VCaP (cell line): ENCODE measurements at regions not wholly inside any gene's neighbourhood (a gene's known extent, or its start where the extent isn't known, plus 50 kb on each side); places are given as distances from the start of the nearest gene placed in this dataset.
"Not testable (repeated sequence)": the region's sequence is repeated elsewhere in the genome, so short reads cannot be mapped to it uniquely, and the experiment has no call there.

Experiments
- H3K27ac ChIP-seq: fragments of 450-650 bp; 2 replicates; pipeline ENCODE4 v1.5.1; 2017
- TF ChIP-seq, protein P1 (sequence below): fragments of 450-650 bp; conservative IDR thresholded peaks from 2 replicates; pipeline ENCODE4 v1.5.1; 2017; ENCODE audit warnings: mild to moderate bottlenecking, moderate library complexity

DNA sequence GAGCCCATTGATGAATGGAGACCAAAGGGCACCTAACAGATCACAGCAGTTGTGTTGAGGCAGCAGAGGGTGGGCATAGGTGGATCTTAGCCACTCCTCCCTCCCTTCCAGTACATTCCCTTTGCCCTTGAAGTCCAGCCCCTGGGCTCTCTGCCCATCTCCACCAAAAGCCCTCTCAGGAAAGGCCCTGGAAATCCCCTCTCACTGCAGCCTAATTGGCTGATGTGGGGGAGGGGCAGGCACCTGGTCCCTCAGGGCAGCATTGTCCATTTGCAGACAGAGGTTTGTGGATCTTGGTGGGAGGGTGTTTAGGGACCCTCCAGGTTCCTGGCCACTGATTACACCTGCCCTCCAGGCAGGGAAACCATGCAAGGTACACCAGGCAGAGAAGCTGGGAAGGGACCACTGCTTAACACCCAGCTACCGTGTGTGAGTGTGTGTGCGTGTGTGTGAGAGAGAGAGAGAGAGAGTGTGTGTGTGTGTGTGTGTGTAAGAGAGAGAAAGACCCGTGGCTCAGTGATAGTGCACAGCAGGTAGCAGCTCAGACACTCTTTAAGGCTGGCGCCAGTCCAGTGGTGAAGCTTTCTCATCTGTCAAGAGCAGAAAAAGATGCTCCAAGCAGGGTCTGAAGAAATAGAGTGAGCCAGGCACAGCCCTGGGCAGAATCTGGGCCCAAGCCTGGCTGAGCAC lies 71.1 kb downstream of the MATN1 start:
- H3K27ac ChIP-seq, result no peak overlapping the region
- TF ChIP-seq, protein P1, sequence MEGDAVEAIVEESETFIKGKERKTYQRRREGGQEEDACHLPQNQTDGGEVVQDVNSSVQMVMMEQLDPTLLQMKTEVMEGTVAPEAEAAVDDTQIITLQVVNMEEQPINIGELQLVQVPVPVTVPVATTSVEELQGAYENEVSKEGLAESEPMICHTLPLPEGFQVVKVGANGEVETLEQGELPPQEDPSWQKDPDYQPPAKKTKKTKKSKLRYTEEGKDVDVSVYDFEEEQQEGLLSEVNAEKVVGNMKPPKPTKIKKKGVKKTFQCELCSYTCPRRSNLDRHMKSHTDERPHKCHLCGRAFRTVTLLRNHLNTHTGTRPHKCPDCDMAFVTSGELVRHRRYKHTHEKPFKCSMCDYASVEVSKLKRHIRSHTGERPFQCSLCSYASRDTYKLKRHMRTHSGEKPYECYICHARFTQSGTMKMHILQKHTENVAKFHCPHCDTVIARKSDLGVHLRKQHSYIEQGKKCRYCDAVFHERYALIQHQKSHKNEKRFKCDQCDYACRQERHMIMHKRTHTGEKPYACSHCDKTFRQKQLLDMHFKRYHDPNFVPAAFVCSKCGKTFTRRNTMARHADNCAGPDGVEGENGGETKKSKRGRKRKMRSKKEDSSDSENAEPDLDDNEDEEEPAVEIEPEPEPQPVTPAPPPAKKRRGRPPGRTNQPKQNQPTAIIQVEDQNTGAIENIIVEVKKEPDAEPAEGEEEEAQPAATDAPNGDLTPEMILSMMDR, result no peak

DNA sequence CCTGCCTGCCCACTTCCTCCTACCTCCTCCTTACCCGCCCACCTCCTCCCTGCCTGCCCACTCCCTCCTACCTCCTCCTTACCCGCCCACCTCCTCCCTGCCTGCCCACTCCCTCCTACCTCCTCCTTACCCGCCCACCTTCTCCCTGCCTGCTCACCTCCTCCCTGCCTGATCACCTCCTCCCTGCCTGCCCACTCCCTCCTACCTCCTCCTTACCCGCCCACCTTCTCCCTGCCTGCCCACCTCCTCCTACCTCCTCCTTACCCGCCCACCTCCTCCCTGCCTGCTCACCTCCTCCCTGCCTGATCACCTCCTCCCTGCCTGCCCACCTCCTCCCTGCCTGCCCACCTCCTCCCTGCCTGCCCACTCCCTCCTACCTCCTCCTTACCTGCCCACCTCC lies 72.0 kb downstream of the MATN1 start:
- H3K27ac ChIP-seq, result not testable (repeated sequence)

GRCh38 chr1:30650968-30651320 lies 72.4 kb downstream of the MATN1 start:
- TF ChIP-seq, protein P1, result no peak
- H3K27ac ChIP-seq, result 0 out of 2 replicates have a peak overlapping the region, but pooled peaks have one; percentile 15

DNA sequence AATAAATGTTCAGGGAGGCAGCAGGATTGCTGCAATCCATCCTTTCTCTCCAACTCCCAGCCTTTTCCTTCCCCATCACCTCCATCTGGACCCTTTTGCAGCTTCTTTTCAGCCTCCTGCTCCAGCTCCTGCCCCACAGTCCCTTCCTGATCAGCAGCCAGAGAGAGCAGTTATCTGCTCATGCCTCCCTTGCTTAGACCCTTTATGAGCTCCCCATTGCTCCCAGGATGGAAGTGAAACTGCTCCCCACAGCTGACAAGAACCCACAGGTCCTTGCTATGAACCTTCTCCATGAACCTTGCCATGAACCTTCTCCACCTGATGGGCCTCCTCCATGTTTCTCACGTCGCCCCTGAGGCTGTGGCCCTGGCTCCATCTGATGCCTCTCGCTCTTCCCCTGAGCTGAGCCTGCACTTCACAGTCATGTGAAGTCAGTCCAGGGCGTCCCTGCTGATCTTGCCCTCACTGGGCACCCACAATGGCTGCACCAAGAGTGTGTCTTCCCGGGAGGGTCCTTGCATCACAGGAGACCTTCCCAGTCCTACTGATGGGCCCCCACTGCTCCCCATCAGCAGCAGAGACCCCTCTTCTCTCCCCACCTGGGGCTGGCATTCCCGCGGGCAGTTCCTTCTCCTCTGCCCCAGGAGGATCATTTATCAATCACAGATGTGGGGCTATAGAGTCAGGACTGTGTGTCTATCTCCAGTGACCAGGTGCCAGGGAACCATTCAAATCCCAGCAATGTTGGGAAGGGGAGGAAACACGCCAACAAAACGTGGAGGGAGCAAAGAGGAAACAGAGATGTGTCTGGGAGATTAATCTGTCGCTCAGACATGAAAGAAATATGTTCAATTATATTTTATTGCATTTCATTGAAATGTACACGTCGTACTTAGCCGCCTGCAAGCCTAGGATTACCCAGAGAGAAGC lies 73.1 kb downstream of the MATN1 start:
- H3K27ac ChIP-seq, result 0 out of 2 replicates have a peak overlapping the region, but pooled peaks have one; percentile 15

DNA sequence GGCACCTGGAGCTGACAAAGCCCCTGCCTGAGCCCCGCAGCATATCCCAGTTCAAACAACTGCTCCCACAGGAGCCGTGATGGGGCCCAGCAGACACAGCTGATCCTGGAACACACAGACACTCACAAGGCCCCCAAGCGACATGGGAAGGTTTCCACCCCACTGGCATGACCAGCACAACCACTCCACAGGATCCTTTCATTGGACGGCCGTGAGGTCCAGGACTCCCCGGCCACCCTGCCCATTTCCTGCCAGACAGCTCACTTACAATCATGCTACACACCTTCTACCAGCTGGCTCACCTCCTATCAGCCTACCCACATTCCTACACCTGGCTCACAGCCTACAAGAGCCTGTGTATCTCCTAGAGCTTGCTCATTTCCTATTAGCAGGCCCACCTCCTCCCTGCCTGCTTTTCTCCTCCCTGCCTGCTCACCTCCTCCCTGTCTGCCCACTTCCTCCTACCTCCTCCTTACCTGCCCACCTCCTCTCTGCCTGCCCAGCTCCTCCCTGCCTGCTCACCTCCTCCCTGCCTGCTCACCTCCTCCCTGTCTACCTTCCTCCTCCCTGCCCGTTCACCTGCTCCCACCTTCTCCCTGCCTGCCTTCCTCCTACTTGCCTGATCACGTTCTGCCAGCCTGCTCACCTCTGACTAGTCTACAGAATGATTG lies 73.9 kb downstream of the MATN1 start:
- TF ChIP-seq, protein P1, result no peak
- no peak overlapping the region for H3K27ac ChIP-seq

More for the DNA sequence above, 73.1 kb downstream of the MATN1 start:
- TF ChIP-seq, protein P1, result no peak

DNA sequence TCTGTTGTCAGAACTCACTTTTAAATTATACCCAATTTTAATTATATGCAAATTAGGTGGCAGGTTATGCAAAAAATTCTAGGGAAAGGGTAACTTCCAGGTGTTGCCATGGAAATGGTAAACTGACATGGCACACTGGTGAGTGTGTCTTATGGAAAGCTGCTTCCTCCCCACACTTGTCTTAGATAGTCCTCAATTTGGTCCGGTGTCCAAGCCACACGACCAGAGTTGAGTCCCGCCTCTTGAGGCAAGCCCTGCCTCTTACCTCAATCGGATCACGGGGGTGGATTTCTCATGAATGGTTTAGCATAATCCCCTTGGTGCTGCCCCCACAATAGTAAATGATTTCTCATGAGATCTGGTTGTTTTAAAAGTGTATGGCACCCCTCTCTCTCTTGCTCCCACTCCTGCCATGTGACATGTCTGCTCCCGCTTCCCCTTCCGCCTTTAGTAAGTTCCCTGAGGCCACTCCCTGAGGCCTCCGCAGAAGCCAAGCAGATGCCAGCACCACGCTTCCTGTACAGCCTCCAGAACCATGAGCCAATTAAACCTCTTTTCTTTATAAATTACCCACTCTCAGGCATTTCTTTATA lies 74.9 kb downstream of the MATN1 start:
- TF ChIP-seq, protein P1, result no peak

DNA sequence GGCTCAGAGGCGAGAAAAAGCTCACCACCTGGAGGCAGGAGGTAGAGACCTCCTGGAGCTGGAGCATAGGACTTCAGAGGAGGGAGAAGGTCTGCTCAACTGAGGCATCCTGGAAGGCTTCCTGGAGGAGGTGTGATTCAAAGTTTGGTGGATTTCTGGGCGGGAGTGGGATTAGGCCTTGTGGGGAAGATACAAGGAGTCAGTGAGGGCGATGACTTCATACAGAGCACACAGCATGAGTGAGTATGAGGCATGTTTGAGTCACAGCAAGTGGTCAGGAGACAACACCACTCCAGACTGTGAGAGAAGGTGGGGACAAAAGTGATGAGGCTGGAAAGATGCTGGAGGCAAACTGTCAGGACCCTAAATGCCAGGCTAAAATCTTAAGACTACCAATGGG lies 77.6 kb downstream of the MATN1 start:
- H3K27ac ChIP-seq, result no peak overlapping the region
- TF ChIP-seq, protein P1, result no peak

More for the DNA sequence above, 74.9 kb downstream of the MATN1 start:
- no peak overlapping the region for H3K27ac ChIP-seq
